ENCODE measurements at regions not wholly inside any gene's neighbourhood (a gene's known extent, or its start where the extent isn't known, plus 50 kb on each side); places are given as distances from the start of the nearest gene placed in this dataset.

DNA sequence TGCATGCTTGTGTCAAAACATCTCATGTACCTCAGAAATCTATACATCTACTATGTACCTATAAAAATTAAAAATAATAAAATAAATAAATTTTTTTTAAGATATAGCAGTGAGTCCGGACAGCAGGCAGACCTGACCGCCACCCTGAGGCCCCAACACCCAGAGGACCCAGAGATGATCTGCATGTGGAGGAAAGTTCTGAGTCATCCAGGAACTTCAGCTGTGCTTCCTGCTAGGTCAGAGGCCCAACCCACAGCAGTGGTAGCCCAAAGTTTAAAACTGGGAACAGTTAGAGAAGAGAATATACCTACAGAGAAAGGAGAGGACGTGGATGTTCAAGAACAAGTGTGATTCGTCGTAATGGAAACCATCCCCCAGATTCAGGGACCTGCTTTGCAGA, 683.7 kb upstream of the NRP1 start:
- TF ChIP-seq, protein P1, sequence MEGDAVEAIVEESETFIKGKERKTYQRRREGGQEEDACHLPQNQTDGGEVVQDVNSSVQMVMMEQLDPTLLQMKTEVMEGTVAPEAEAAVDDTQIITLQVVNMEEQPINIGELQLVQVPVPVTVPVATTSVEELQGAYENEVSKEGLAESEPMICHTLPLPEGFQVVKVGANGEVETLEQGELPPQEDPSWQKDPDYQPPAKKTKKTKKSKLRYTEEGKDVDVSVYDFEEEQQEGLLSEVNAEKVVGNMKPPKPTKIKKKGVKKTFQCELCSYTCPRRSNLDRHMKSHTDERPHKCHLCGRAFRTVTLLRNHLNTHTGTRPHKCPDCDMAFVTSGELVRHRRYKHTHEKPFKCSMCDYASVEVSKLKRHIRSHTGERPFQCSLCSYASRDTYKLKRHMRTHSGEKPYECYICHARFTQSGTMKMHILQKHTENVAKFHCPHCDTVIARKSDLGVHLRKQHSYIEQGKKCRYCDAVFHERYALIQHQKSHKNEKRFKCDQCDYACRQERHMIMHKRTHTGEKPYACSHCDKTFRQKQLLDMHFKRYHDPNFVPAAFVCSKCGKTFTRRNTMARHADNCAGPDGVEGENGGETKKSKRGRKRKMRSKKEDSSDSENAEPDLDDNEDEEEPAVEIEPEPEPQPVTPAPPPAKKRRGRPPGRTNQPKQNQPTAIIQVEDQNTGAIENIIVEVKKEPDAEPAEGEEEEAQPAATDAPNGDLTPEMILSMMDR (IDR thresholded peaks at IDR 0.05), result no peak
- TF ChIP-seq POLR2A (IDR thresholded peaks at IDR 0.05), result no peak
